ENCODE measurements at regions not wholly inside any gene's neighbourhood (a gene's known extent, or its start where the extent isn't known, plus 50 kb on each side); places are given as distances from the start of the nearest gene placed in this dataset.
"Not testable (repeated sequence)": the region's sequence is repeated elsewhere in the genome, so short reads cannot be mapped to it uniquely, and the experiment has no call there.

DNA sequence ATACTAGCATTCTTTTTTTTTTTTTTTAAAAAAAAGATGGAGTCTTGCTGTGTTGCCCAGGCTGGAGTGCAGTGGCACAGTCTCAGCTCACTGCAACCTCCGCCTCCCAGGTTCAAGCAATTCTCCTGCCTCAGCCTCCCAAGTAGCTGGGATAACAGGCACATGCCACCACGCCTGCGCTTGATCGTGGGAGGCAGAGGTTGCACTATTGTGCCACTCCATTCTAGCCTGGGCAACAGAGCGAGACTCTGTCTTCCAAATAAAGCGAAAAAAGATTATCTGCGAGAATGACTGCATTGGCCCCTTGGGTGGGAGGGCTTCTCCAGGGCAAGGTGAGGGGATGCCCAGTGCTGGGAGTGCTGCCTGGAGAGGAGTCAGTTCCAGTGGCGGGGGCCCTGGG lies 1357.1 kb downstream of the CDH12 start:
- TF ChIP-seq, protein P1, sequence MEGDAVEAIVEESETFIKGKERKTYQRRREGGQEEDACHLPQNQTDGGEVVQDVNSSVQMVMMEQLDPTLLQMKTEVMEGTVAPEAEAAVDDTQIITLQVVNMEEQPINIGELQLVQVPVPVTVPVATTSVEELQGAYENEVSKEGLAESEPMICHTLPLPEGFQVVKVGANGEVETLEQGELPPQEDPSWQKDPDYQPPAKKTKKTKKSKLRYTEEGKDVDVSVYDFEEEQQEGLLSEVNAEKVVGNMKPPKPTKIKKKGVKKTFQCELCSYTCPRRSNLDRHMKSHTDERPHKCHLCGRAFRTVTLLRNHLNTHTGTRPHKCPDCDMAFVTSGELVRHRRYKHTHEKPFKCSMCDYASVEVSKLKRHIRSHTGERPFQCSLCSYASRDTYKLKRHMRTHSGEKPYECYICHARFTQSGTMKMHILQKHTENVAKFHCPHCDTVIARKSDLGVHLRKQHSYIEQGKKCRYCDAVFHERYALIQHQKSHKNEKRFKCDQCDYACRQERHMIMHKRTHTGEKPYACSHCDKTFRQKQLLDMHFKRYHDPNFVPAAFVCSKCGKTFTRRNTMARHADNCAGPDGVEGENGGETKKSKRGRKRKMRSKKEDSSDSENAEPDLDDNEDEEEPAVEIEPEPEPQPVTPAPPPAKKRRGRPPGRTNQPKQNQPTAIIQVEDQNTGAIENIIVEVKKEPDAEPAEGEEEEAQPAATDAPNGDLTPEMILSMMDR (IDR thresholded peaks at IDR 0.05): not testable (repeated sequence)
- TF ChIP-seq POLR2A (IDR thresholded peaks at IDR 0.05): not testable (repeated sequence)
